ENCODE measurements at regions not wholly inside any gene's neighbourhood (a gene's known extent, or its start where the extent isn't known, plus 50 kb on each side); places are given as distances from the start of the nearest gene placed in this dataset.
"Not testable (repeated sequence)": the region's sequence is repeated elsewhere in the genome, so short reads cannot be mapped to it uniquely, and the experiment has no call there.

- H3K27me3 Mint-ChIP-seq; H3K4me1 Mint-ChIP-seq (ENCODE audit: low read depth); H3K36me3 Mint-ChIP-seq (ENCODE audit: insufficient read depth); H3K27ac Mint-ChIP-seq; H3K9me3 Mint-ChIP-seq (ENCODE audit: low read depth); DNase-seq (ENCODE audit: low spot score, unreplicated experiment): not testable (repeated sequence)
- peak overlapping the region; percentile 86 for H3K4me3 Mint-ChIP-seq (ENCODE audit: low read depth)
Observed at GRCh38 chr9:39463696-39464095, 108.2 kb downstream of the SPATA31A1 start.

GRCh38 chr9:39464122-39464777 is 108.8 kb downstream of the SPATA31A1 start:
- Mint-ChIP-seq H3K4me3 (ENCODE audit: low read depth) (peak overlapping the region; percentile 86), H3K27ac (peak overlapping the region; percentile 90)
- DNase-seq (ENCODE audit: low spot score, unreplicated experiment) = peak; percentile 64
- not testable (repeated sequence) for H3K27me3 Mint-ChIP-seq; H3K9me3 Mint-ChIP-seq (ENCODE audit: low read depth); H3K36me3 Mint-ChIP-seq (ENCODE audit: insufficient read depth); H3K4me1 Mint-ChIP-seq (ENCODE audit: low read depth)

GRCh38 chr9:39474499-39474898 is 119.0 kb downstream of the SPATA31A1 start:
- DNase-seq (ENCODE audit: low spot score, unreplicated experiment); H3K9me3 Mint-ChIP-seq (ENCODE audit: low read depth); H3K27ac Mint-ChIP-seq; H3K36me3 Mint-ChIP-seq (ENCODE audit: insufficient read depth); H3K4me3 Mint-ChIP-seq (ENCODE audit: low read depth); H3K27me3 Mint-ChIP-seq; H3K4me1 Mint-ChIP-seq (ENCODE audit: low read depth): not testable (repeated sequence)

- not testable (repeated sequence) for H3K4me1 Mint-ChIP-seq (ENCODE audit: low read depth); H3K36me3 Mint-ChIP-seq (ENCODE audit: insufficient read depth); H3K27ac Mint-ChIP-seq; H3K27me3 Mint-ChIP-seq; H3K9me3 Mint-ChIP-seq (ENCODE audit: low read depth); H3K4me3 Mint-ChIP-seq (ENCODE audit: low read depth); DNase-seq (ENCODE audit: low spot score, unreplicated experiment)
Observed at GRCh38 chr9:39483073-39483472, 127.6 kb downstream of the SPATA31A1 start.

DNA sequence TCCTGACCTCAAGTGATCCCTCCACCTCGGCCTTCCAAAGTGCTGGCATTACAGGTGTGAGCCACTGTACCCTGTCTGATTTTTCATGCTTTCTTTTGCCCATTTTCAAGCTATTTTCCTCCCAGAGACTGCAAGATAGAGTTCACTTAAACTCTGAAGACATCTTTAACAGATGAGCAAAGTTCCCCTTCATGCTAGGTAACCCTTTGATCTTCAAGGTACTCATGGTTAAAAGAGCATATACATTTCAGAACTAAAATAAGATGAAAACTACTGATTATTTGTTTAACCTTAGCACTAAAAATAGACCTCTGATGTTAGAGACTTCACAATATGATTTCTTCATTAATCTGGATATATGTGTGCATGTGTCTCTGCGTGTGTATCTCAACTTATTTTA is 128.4 kb downstream of the SPATA31A1 start:
- not testable (repeated sequence) for H3K9me3 Mint-ChIP-seq (ENCODE audit: low read depth)

GRCh38 chr9:39484292-39484691 is 128.8 kb downstream of the SPATA31A1 start:
- H3K9me3 Mint-ChIP-seq (ENCODE audit: low read depth); DNase-seq (ENCODE audit: low spot score, unreplicated experiment); H3K4me1 Mint-ChIP-seq (ENCODE audit: low read depth); H3K27me3 Mint-ChIP-seq; H3K27ac Mint-ChIP-seq; H3K4me3 Mint-ChIP-seq (ENCODE audit: low read depth); H3K36me3 Mint-ChIP-seq (ENCODE audit: insufficient read depth): not testable (repeated sequence)

More for the DNA sequence above, 128.4 kb downstream of the SPATA31A1 start:
- H3K36me3 Mint-ChIP-seq (ENCODE audit: insufficient read depth); H3K4me1 Mint-ChIP-seq (ENCODE audit: low read depth); H3K27me3 Mint-ChIP-seq; H3K4me3 Mint-ChIP-seq (ENCODE audit: low read depth); H3K27ac Mint-ChIP-seq; DNase-seq (ENCODE audit: low spot score, unreplicated experiment): not testable (repeated sequence)

DNA sequence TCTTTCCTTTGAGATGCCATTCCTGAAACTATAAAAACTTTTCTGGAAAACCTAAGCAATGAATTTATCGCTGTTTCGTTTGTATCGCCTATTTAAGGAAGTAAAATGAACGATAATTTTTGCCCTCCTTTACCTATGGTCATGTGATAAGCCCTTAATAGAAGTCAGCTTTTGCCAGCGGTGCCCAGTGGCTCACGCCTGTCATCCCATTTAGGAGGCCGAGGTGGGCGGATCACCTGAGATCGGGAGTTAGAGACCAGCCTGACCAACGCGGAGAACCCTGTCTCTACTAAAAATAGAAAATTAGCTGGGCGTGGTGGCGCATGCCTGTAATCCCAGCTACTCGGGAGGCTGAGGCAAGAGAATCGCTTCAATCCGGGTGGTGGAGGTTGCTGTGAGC is 132.0 kb downstream of the SPATA31A1 start:
- not testable (repeated sequence) for H3K4me1 Mint-ChIP-seq (ENCODE audit: low read depth); H3K27ac Mint-ChIP-seq; DNase-seq (ENCODE audit: low spot score, unreplicated experiment); H3K4me3 Mint-ChIP-seq (ENCODE audit: low read depth); H3K9me3 Mint-ChIP-seq (ENCODE audit: low read depth); H3K27me3 Mint-ChIP-seq; H3K36me3 Mint-ChIP-seq (ENCODE audit: insufficient read depth)

GRCh38 chr9:39496248-39496647 is 140.8 kb downstream of the SPATA31A1 start:
- H3K9me3 Mint-ChIP-seq (ENCODE audit: low read depth); H3K4me1 Mint-ChIP-seq (ENCODE audit: low read depth); H3K27me3 Mint-ChIP-seq; H3K27ac Mint-ChIP-seq; DNase-seq (ENCODE audit: low spot score, unreplicated experiment); H3K36me3 Mint-ChIP-seq (ENCODE audit: insufficient read depth); H3K4me3 Mint-ChIP-seq (ENCODE audit: low read depth): not testable (repeated sequence)

DNA sequence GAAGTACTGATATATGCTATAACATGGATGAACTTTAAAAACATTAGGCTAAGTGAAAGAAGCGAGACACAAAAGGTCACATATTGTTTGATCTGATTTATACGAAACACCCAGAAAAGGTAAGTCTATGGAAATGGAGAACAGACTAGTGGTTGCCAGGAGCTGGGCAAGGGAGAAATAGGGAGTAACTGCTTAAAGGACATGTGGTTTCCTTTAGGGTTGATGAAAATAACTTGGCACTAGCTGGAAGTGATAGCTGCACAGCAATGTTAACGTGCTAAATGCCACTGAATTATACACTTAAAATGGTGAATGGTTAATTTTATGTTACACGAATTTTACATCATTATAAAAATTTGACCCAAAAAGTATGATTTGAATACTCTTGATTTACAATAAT is 147.7 kb downstream of the SPATA31A1 start:
- not testable (repeated sequence) for H3K9me3 Mint-ChIP-seq (ENCODE audit: low read depth); H3K4me1 Mint-ChIP-seq (ENCODE audit: low read depth); H3K27ac Mint-ChIP-seq; DNase-seq (ENCODE audit: low spot score, unreplicated experiment); H3K36me3 Mint-ChIP-seq (ENCODE audit: insufficient read depth); H3K27me3 Mint-ChIP-seq; H3K4me3 Mint-ChIP-seq (ENCODE audit: low read depth)

DNA sequence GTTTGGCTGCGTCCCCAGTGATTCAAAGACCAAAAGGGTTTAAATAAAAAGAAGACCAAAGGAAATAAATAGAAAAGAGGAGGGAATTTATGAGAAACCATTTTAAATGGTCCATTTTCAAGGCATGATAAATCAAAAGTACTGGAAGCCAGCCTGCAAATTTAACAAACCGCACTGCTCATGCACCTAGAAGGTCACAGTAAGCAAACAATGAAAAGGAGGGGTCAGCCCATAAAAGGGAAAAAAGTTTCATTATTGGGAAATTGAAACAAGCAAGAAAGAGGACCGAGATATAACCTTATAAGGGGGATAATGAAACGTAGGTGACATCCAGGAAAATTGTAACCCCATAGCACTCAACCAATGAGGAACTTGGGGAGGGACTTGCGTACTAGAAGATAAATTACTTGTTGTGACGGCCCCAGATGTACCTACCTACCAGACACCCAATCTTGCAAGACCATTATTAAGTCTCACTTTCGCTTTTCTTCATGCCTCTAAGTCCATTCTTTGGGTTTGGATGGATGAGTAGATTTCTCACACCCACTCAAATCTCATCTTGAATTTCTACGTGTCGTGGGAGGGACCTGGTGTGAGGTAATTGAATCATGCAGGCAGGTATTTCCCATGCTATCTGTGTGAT is 172.0 kb downstream of the SPATA31A1 start:
- H3K27ac Mint-ChIP-seq; H3K36me3 Mint-ChIP-seq (ENCODE audit: insufficient read depth); H3K27me3 Mint-ChIP-seq; DNase-seq (ENCODE audit: low spot score, unreplicated experiment); H3K9me3 Mint-ChIP-seq (ENCODE audit: low read depth); H3K4me1 Mint-ChIP-seq (ENCODE audit: low read depth); H3K4me3 Mint-ChIP-seq (ENCODE audit: low read depth): not testable (repeated sequence)

DNA sequence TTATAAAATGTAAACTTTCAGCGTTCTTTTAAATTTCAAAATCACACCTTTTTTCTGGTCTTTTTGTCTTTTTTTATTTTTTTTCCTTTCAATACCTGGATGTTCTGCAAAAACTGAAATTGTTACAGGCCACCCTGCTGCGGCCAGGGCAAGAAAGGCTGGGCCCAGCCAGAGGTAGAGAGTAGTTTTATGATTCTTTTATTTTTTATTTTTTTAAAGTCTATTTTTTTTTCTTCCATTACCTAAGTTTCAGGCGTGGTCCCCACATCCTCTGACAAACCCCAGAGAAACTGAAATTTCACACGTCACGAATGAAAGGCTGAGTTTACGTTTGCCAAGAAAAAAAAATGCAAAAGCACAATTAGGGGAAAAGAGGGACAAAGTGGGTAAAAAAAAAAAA is 177.1 kb downstream of the SPATA31A1 start:
- H3K27me3 Mint-ChIP-seq = not testable (repeated sequence)

GRCh38 chr9:39533001-39533762 is 177.7 kb downstream of the SPATA31A1 start:
- H3K36me3 Mint-ChIP-seq (ENCODE audit: insufficient read depth); H3K27me3 Mint-ChIP-seq; H3K27ac Mint-ChIP-seq; DNase-seq (ENCODE audit: low spot score, unreplicated experiment); H3K9me3 Mint-ChIP-seq (ENCODE audit: low read depth); H3K4me3 Mint-ChIP-seq (ENCODE audit: low read depth); H3K4me1 Mint-ChIP-seq (ENCODE audit: low read depth): not testable (repeated sequence)

More for the DNA sequence above, 177.1 kb downstream of the SPATA31A1 start:
- not testable (repeated sequence) for H3K27ac Mint-ChIP-seq; H3K4me3 Mint-ChIP-seq (ENCODE audit: low read depth); DNase-seq (ENCODE audit: low spot score, unreplicated experiment); H3K36me3 Mint-ChIP-seq (ENCODE audit: insufficient read depth); H3K9me3 Mint-ChIP-seq (ENCODE audit: low read depth); H3K4me1 Mint-ChIP-seq (ENCODE audit: low read depth)
